SIG-M5 treated with dmso at 0.1 percent for 504 hours (cell line): ENCODE measurements at regions not wholly inside any gene's neighbourhood (a gene's known extent, or its start where the extent isn't known, plus 50 kb on each side); places are given as distances from the start of the nearest gene placed in this dataset.

ENCODE experiments used
- DNase-seq: peaks from one replicate; lab custom pipeline; 2025; ENCODE audit not compliant: unreplicated experiment; lab: John Stamatoyannopoulos, UW

DNA sequence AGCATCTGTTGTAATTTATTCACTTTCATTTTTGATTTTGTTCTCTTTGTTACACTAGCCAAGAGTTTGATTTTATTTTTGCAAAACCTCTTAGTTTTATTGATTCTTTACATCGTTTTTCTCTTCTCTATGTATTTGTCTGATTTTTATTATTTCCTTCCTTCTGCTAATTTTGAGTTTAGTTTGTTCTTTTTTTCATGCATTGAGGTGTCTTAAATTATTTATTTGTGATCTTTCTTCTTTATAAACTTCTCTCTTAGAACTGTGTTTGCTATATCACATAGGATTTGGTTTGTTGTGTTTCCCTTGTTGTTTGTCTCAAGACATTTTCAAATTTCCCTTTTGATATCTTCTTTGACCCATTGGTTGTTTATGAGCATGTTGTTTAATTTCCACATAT, 51.7 kb upstream of the NFKBIA start:
- DNase-seq, result no peak

GRCh38 chr14:35458442-35458841, 53.9 kb upstream of the NFKBIA start:
- DNase-seq, result no peak

DNA sequence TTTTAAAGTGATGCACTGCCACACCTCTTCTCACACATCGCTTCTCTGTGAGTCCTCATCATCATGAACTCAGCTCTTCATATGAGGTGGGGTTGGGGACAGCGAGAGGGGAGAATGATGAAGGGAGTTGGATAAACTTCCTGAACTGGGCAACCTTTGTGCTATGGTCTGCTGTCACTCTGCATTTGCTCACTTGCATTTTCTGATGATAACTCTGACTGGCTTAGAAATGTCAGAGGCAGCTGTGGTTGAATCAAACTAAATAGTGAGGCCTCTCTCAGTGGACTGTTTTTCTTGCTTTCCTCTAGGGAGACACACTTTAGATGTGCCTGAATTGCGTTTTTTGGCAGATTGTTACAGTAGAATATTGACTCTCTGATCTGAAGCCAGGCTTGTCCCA, 55.2 kb upstream of the NFKBIA start:
- DNase-seq, result no peak

DNA sequence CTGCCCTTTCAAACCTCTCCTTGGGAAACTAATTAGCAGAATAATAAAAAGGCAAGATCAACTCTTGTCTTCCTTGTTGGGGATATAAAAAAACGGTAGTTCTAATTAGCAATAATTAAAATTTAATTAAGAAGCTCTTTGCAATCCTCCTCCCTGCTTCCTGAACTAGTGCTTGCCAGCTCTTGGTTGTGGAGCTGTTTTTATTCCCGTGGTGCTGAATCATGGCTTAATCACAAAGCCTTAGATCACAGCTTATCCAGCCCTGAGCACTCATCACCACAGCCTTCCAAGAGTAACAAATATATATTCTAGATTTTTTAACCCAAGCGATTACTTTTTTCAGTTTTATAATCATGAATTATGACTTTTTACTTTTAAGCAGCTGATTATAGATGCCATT, 63.2 kb upstream of the INSM2 start:
- peak; percentile 0 for DNase-seq

DNA sequence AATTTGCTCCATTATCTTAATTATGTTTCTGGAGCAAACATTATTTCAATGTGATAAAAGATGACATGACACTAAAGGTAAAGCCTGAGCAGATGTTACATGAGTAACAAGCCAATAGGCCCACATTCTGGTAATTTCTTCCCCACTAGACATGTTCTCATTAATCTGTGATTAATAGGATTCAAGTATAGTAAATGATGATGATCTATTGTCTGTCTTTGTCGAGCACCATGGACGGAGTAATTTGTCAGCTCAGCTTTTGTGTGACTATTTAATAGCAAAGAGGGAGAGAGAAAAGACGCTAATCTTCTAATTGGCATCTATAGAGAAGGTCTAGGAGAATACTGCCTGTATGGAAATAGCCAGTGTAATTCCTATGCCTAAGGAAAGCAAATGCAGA, 62.2 kb upstream of the INSM2 start:
- DNase-seq, result no peak

DNA sequence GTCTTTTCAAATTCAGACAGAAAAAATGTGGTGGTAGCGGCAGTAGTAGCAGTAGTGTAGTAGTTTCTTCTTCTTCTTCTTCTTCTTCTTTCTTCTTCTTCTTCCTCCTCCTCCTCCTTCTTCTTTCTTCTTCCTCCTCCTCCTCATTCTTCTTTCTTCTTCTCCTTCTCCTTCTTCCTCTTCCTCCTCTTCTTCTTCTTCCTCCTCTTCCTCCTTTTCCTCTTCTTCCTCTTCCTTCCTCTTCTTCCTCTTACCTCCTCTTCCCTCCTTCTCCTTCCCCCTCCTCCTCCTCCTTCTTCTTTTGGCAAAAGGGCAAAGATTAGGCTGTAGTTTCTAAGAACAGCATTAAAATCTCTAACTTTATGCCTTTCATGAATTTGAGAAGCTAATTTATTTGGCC, 59.6 kb upstream of the INSM2 start:
- no peak for DNase-seq

DNA sequence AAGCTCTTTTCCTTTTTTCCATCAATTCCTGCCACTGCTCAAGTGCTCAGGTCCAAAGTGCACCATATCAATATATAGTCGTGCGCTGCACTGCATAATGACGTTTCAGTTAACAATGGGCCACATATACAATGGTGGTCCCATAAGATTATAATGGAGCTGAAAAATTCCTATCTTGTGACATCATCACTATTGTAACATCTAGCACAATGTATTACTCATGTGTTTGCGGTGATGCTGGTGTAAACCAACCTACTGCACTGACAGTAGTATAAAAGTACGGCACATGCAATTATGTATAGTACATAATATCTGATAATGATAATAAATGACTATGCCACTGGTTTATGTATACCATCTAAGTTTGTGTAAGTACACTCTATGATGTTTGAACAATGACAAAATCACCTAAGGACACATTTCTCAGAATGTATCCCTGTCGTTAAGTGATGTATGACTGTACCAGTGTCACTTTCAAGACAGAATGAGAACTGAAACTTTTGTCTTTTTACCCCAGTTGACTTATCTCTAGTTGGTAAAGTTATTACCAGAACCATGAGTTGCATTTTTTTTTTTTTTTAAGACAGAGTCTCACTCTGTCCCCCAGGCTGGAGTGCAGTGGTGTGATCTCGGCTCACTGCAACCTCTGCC, 53.7 kb upstream of the INSM2 start:
- no peak for DNase-seq

- no peak for DNase-seq
These were observed 50.9 kb upstream of the INSM2 start for GRCh38 chr14:35482994-35483515.
